HepG2 (cell line): ENCODE measurements at regions not wholly inside any gene's neighbourhood (a gene's known extent, or its start where the extent isn't known, plus 50 kb on each side); places are given as distances from the start of the nearest gene placed in this dataset.

Experiments used
- ATAC-seq: fragments of 200-7000 bp; cut with Tn5 transposase; 3 replicates; pipeline ENCODE4 v1.9.1; 2020; ENCODE audit warnings: mild to moderate bottlenecking, moderate library complexity
- BruUV-seq: library from RNA; stranded (reverse); fragments of 400-500 nt; replicated peaks from 2 replicates; lab custom pipeline; 2021; lab: Mats Ljungman, UMichigan
- CTCF ChIA-PET: fragments of 300-600 bp; formaldehyde crosslinking; extraction: SDS; loops from one replicate; lab custom pipeline; 2021; ENCODE audit warnings: low total read pairs, inconsistent platforms, low intra/inter-chr PET ratio; lab: Yijun Ruan, JAX
- POLR2A ChIA-PET: fragments of 350-600 bp; sonication (Branson Sonifier 250); formaldehyde crosslinking; loops from one replicate; lab custom pipeline; 2020; ENCODE audit warnings: antibody characterized with exemption, inconsistent platforms; lab: Yijun Ruan, JAX
- DNase-seq: peaks from one replicate; pipeline ENCODE4 v3.0.0-alpha.2; 2015; ENCODE audit warnings: low spot score
- FAIRE-seq: peaks from 3 replicates; lab custom pipeline; 2011; peaks lifted over from hg19 to GRCh38; lab: Jason Lieb, UNC
- H2AFZ ChIP-seq: one replicate; pipeline ENCODE4 v1.6.1; 2011; ENCODE audit warnings: low read length, inconsistent platforms
- H3K27ac ChIP-seq: fragments of 300-600 bp; 3 replicates; pipeline ENCODE4 v1.8.0; 2011; ENCODE audit warnings: mixed run types, mild to moderate bottlenecking, mixed read lengths, low read length, inconsistent platforms; ENCODE audit not compliant: insufficient read depth; ENCODE audit errors: extremely low read length
- H3K27me3 ChIP-seq, 2 experiments: fragments of 200-600 bp in 1 of 2; 2 replicates in 1 of 2; 3 replicates in 1 of 2; pipeline versions ENCODE4 v1.6.0 to v1.8.0; 2011; ENCODE audit warnings: low read length in 2 of 2, mild to moderate bottlenecking in 2 of 2, moderate library complexity in 2 of 2, inconsistent platforms in 1 of 2; ENCODE audit not compliant: insufficient read depth in 2 of 2, control insufficient read depth in 1 of 2
- H3K36me3 ChIP-seq, 2 experiments: fragments of 200-600 bp in 1 of 2; replicated peaks in 1 of 2; 2 replicates in 1 of 2; 3 replicates in 1 of 2; pipeline versions ENCODE4 v1.5.1 to v1.8.0; 2011; ENCODE audit warnings: low read length in 2 of 2, inconsistent platforms in 1 of 2; ENCODE audit not compliant: insufficient read depth in 2 of 2, control insufficient read depth in 1 of 2
- H3K4me1 ChIP-seq: 2 replicates; pipeline ENCODE4 v1.5.1; 2012; ENCODE audit warnings: low read length, inconsistent platforms; ENCODE audit not compliant: insufficient read depth
- H3K4me2 ChIP-seq: 2 replicates; pipeline ENCODE4 v1.6.0; 2011; ENCODE audit warnings: low read depth, low read length, inconsistent platforms
- H3K4me3 ChIP-seq, 3 experiments: fragments of 200-600 bp in 1 of 3; sonication (generic), shearing (Covaris generic) in 1 of 3; replicated peaks in 1 of 3; 2 replicates each; pipeline ENCODE4 v1.5.1; 2011 to 2016; ENCODE audit warnings: low read length in 3 of 3, inconsistent platforms in 2 of 3, low read depth in 2 of 3, mild to moderate bottlenecking in 2 of 3, control low read depth in 1 of 3, mixed read lengths in 1 of 3; ENCODE audit not compliant: insufficient read depth in 1 of 3
- H3K79me2 ChIP-seq: one replicate; pipeline ENCODE4 v1.6.1; 2011; ENCODE audit warnings: low read length, inconsistent platforms; ENCODE audit not compliant: insufficient read depth
- H3K9ac ChIP-seq: 2 replicates; pipeline ENCODE4 v1.6.0; 2011; ENCODE audit warnings: mild to moderate bottlenecking, low read depth, low read length, inconsistent platforms; ENCODE audit not compliant: insufficient read depth
- H3K9me3 ChIP-seq: 2 replicates; pipeline ENCODE4 v1.5.1; 2012; ENCODE audit warnings: mild to moderate bottlenecking, low read length
- H4K20me1 ChIP-seq: 2 replicates; pipeline ENCODE4 v1.6.0; 2011; ENCODE audit warnings: inconsistent platforms, mild to moderate bottlenecking, low read length, moderate library complexity; ENCODE audit not compliant: insufficient read depth
- HNRNPL ChIP-seq: fragments of 200-400 bp; formaldehyde crosslinking; IDR thresholded peaks from 2 replicates; pipeline ENCODE4 v1.6.1; 2017; ENCODE audit warnings: mild to moderate bottlenecking, low read depth, low read length
- ISL2 ChIP-seq: sonication (generic); formaldehyde crosslinking; IDR thresholded peaks from 2 replicates; pipeline ENCODE4 v1.5.0; 2020; ENCODE audit warnings: missing genetic modification reagents
- NBN ChIP-seq: fragments of 450-650 bp; conservative IDR thresholded peaks from 2 replicates; pipeline ENCODE4 v1.6.1; 2017
- NPAS2 ChIP-seq: sonication (generic); formaldehyde crosslinking; IDR thresholded peaks from 2 replicates; pipeline ENCODE4 v1.8.0; 2022; ENCODE audit warnings: mild to moderate bottlenecking, missing genetic modification reagents, borderline replicate concordance
- RFX3 ChIP-seq: IDR thresholded peaks from 2 replicates; pipeline ENCODE4 v1.6.1; 2016; ENCODE audit warnings: missing biosample characterization, missing genetic modification reagents
- TSC22D2 ChIP-seq: sonication (generic); formaldehyde crosslinking; IDR thresholded peaks from 2 replicates; pipeline ENCODE4 v1.5.1; 2020; ENCODE audit warnings: missing genetic modification reagents, mild to moderate bottlenecking, borderline replicate concordance
- ZNF20 ChIP-seq: sonication (generic); formaldehyde crosslinking; IDR thresholded peaks from 2 replicates; pipeline ENCODE4 v1.4.0; 2020; ENCODE audit warnings: mild to moderate bottlenecking, moderate library complexity, missing genetic modification reagents
- ZNF230 ChIP-seq: sonication (generic); formaldehyde crosslinking; IDR thresholded peaks from 2 replicates; pipeline ENCODE4 v1.4.0; 2020; ENCODE audit warnings: mild to moderate bottlenecking, missing genetic modification reagents
- ZNF709 ChIP-seq: sonication (generic); formaldehyde crosslinking; IDR thresholded peaks from 2 replicates; pipeline ENCODE4 v1.5.0; 2020; ENCODE audit warnings: mild to moderate bottlenecking, missing genetic modification reagents
- WGBS: methylation state at CpG from one replicate; pipeline ENCODE4 v1.1.6; 2017; ENCODE audit warnings: low lambda C conversion rate; 5-methylcytosine and 5-hydroxymethylcytosine counted together
- in situ Hi-C: cut with HindIII; loops from 2 replicates; pipeline ENCODE4 v1.10.0; 2017; ENCODE audit warnings: low pct_unique_long_range_greater_than_20kb; ENCODE audit not compliant: extremely low pct_ligation_motif_present
- intact Hi-C: fragments of 100-400 bp; cut with micrococcal nuclease; formaldehyde crosslinking; loops from one replicate; pipeline ENCODE4 v1.10.0; 2022; ENCODE audit not compliant: unreplicated experiment
- TF ChIP-seq, protein P1 (sequence below): sonication (generic); formaldehyde crosslinking; IDR thresholded peaks from 2 replicates; pipeline ENCODE4 v1.9.0; 2021; ENCODE audit warnings: missing genetic modification reagents, mild to moderate bottlenecking, borderline replicate concordance
- TF ChIP-seq, protein P2 (sequence below): IDR thresholded peaks from 2 replicates; pipeline ENCODE4 v1.6.1; 2016; ENCODE audit warnings: low read depth, missing genetic modification reagents, missing compliant biosample characterization

DNA sequence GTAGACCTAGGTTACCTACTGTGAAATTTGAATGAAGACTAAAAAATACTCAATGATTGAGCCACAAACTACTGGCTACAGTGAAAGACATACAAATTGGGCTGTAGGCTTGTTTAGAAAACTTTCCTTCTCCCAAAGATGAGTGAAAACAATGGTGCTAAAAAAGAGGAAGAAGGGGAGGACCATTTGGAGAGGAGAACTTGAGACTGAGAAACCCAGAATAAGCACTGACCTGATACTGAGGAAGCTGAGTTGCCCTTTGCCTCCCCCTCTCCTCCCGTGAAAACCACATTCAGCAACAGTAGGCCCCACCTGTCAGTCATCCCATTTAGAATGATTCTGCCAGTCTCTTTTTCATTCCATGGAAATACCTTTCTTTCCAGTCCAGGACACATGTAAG is 484.0 kb upstream of the TGFBR2 start:
- ChIA-PET POLR2A (no interaction called here), CTCF (no interaction called here)
- no peak overlapping the region for H3K4me2 ChIP-seq
- no peak overlapping the region for H3K4me3 ChIP-seq
- no peak overlapping the region for H2AFZ ChIP-seq
- no peaks in the 10 kb centered on the region for H3K27me3 ChIP-seq
- in situ Hi-C loops (no loop called here), intact Hi-C loops (no loop called here)
- DNase-seq (no peak), ATAC-seq (no peak), FAIRE-seq (no peak)
- no peaks in the 10 kb centered on the region for H3K79me2 ChIP-seq
- H3K9me3 ChIP-seq: no peaks in the 10 kb centered on the region
- H3K4me1 ChIP-seq: peaks cover 48% of the 10 kb centered on the region
- TF ChIP-seq NBN (no peak), NPAS2 (CRISPR knock-in tag) (no peak), ZNF20 (CRISPR knock-in tag) (no peak), TSC22D2 (CRISPR knock-in tag) (no peak), ZNF709 (CRISPR knock-in tag) (no peak), HNRNPL (no peak), ZNF230 (CRISPR knock-in tag) (no peak), ISL2 (CRISPR knock-in tag) (no peak), RFX3 (no peak)
- TF ChIP-seq, protein P1, sequence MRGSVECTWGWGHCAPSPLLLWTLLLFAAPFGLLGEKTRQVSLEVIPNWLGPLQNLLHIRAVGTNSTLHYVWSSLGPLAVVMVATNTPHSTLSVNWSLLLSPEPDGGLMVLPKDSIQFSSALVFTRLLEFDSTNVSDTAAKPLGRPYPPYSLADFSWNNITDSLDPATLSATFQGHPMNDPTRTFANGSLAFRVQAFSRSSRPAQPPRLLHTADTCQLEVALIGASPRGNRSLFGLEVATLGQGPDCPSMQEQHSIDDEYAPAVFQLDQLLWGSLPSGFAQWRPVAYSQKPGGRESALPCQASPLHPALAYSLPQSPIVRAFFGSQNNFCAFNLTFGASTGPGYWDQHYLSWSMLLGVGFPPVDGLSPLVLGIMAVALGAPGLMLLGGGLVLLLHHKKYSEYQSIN: no peak
- TF ChIP-seq, protein P2, sequence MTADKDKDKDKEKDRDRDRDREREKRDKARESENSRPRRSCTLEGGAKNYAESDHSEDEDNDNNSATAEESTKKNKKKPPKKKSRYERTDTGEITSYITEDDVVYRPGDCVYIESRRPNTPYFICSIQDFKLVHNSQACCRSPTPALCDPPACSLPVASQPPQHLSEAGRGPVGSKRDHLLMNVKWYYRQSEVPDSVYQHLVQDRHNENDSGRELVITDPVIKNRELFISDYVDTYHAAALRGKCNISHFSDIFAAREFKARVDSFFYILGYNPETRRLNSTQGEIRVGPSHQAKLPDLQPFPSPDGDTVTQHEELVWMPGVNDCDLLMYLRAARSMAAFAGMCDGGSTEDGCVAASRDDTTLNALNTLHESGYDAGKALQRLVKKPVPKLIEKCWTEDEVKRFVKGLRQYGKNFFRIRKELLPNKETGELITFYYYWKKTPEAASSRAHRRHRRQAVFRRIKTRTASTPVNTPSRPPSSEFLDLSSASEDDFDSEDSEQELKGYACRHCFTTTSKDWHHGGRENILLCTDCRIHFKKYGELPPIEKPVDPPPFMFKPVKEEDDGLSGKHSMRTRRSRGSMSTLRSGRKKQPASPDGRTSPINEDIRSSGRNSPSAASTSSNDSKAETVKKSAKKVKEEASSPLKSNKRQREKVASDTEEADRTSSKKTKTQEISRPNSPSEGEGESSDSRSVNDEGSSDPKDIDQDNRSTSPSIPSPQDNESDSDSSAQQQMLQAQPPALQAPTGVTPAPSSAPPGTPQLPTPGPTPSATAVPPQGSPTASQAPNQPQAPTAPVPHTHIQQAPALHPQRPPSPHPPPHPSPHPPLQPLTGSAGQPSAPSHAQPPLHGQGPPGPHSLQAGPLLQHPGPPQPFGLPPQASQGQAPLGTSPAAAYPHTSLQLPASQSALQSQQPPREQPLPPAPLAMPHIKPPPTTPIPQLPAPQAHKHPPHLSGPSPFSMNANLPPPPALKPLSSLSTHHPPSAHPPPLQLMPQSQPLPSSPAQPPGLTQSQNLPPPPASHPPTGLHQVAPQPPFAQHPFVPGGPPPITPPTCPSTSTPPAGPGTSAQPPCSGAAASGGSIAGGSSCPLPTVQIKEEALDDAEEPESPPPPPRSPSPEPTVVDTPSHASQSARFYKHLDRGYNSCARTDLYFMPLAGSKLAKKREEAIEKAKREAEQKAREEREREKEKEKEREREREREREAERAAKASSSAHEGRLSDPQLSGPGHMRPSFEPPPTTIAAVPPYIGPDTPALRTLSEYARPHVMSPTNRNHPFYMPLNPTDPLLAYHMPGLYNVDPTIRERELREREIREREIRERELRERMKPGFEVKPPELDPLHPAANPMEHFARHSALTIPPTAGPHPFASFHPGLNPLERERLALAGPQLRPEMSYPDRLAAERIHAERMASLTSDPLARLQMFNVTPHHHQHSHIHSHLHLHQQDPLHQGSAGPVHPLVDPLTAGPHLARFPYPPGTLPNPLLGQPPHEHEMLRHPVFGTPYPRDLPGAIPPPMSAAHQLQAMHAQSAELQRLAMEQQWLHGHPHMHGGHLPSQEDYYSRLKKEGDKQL (CRISPR knock-in tag): no peak
- no peak overlapping the region for H3K27ac ChIP-seq
- WGBS: 5% methylated on average over 1 of the region's 1 CpG
- H4K20me1 ChIP-seq: no peaks in the 10 kb centered on the region
- H3K36me3 ChIP-seq: no peaks in the 10 kb centered on the region
- no peak overlapping the region for H3K9ac ChIP-seq
- BruUV-seq: no TSS peak
